SK-N-MC (cell line): ENCODE measurements at regions not wholly inside any gene's neighbourhood (a gene's known extent, or its start where the extent isn't known, plus 50 kb on each side); places are given as distances from the start of the nearest gene placed in this dataset.
"Not testable (repeated sequence)": the region's sequence is repeated elsewhere in the genome, so short reads cannot be mapped to it uniquely, and the experiment has no call there.

ENCODE experiments used
- DNase-seq: peaks from one replicate; pipeline ENCODE4 v3.0.0-alpha.2; 2011; ENCODE audit warnings: low read depth, low spot score
- H3K27ac ChIP-seq: fragments of 200-600 bp; sonication (generic); 2 replicates; pipeline ENCODE4 v1.5.1; 2016; ENCODE audit warnings: mixed run types
- H3K36me3 ChIP-seq: fragments of 200-600 bp; sonication (generic); 2 replicates; pipeline ENCODE4 v1.6.1; 2017; ENCODE audit warnings: antibody characterized with exemption, low read length, mixed read lengths; ENCODE audit not compliant: insufficient read depth
- H3K4me3 ChIP-seq: fragments of 200-600 bp; sonication (generic); 2 replicates; pipeline ENCODE4 v1.5.1; 2016
- H3K9ac ChIP-seq: fragments of 200-600 bp; sonication (generic); 2 replicates; pipeline ENCODE4 v1.8.0; 2017; ENCODE audit warnings: mixed run types, mixed read lengths; ENCODE audit not compliant: insufficient read length
- H3K9me3 ChIP-seq: fragments of 200-600 bp; sonication (generic); 2 replicates; pipeline ENCODE4 v1.6.1; 2017; ENCODE audit warnings: low read depth, mild to moderate bottlenecking, antibody characterized with exemption, low read length, moderate library complexity, mixed read lengths
- EZH2 ChIP-seq: fragments of 200-600 bp; sonication (generic); IDR thresholded peaks from one replicate; pipeline ENCODE4 v1.6.1; 2017; ENCODE audit warnings: antibody characterized with exemption
- FOXP2 ChIP-seq: optimal IDR thresholded peaks from 2 replicates; pipeline ENCODE3; 2011; ENCODE audit warnings: mild to moderate bottlenecking, moderate library complexity; ENCODE audit not compliant: insufficient read depth; ENCODE audit errors: extremely low read length, control extremely low read depth
- POLR2AphosphoS5 ChIP-seq: IDR thresholded peaks from 2 replicates; pipeline ENCODE4 v1.6.1; 2012; ENCODE audit warnings: mild to moderate bottlenecking, low read depth, low read length, borderline replicate concordance

DNA sequence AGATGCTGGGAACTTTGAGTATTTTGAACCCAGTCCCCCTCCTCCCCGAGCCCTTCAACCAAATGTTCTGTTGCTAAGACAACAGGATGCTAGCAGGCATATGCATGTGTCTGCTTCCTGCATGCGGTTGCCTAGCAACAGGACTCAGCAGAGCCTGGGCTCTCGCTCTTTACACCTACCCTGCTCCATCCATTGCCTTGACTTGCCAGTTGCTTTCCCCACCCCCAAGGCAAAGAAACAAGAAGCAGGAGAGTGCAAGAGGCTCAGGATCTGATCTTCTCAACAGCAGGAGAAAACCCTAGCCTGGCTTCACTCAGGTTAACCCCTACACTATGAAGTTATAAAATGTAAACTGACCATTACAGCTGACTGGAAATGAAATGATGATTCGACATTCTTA is 393.0 kb downstream of the IGSF11 start:
- no peak overlapping the region for H3K9ac ChIP-seq
- H3K9me3 ChIP-seq, result no peaks in the 10 kb centered on the region
- H3K27ac ChIP-seq, result no peak overlapping the region
- H3K36me3 ChIP-seq, result no peaks in the 10 kb centered on the region
- no peak for DNase-seq
- H3K4me3 ChIP-seq, result no peak overlapping the region
- TF ChIP-seq FOXP2, result no peak
- TF ChIP-seq EZH2, result no peak
- no peak for TF ChIP-seq POLR2AphosphoS5

DNA sequence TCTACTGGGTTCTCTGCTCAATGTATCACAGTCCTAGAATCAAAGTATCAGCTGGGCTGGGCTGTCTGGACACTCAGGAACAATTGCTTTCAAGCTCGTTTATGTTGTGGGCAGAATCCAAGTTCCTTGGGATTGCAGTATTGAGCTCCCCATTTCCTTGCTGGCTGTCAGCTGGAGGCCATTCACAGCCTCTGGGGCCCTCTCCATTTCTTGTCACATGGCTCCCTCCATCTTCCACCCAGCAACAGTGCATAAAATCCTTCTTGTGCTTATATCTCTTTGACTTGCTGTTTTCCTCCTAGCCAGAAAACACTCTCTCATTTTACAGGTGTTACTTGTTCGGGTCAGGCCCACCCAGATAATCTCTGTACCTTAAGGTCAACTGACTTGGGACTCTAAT is 363.5 kb downstream of the IGSF11 start:
- Histone ChIP-seq H3K4me3 (no peak overlapping the region), H3K36me3 (no peaks in the 10 kb centered on the region), H3K27ac (no peak overlapping the region), H3K9me3 (no peaks in the 10 kb centered on the region), H3K9ac (no peak overlapping the region)
- TF ChIP-seq EZH2 (no peak), FOXP2 (no peak), POLR2AphosphoS5 (no peak)
- no peak for DNase-seq

DNA sequence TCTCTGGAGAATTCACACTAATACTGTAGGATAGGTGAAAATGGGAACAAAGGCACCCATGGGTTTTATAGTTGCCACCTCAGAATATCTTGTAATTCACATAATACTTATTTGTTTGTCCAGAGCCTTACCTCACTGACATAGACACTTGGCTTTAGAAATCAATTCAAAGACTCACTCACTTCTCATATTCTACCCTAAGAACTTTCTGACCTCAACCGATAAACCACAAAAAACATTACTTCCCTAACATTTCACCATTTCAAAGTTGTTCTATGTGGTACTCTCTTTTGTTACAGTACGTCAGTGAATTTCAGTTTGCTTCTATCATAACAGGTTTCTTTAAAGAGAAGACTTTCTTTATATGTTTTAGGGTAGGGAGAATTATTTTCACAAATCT is 359.3 kb downstream of the IGSF11 start:
- H3K9me3 ChIP-seq, result no peaks in the 10 kb centered on the region
- no peak overlapping the region for H3K4me3 ChIP-seq
- no peak overlapping the region for H3K27ac ChIP-seq
- H3K9ac ChIP-seq, result no peak overlapping the region
- no peaks in the 10 kb centered on the region for H3K36me3 ChIP-seq
- DNase-seq, result no peak
- TF ChIP-seq FOXP2, result no peak
- no peak for TF ChIP-seq EZH2
- no peak for TF ChIP-seq POLR2AphosphoS5

DNA sequence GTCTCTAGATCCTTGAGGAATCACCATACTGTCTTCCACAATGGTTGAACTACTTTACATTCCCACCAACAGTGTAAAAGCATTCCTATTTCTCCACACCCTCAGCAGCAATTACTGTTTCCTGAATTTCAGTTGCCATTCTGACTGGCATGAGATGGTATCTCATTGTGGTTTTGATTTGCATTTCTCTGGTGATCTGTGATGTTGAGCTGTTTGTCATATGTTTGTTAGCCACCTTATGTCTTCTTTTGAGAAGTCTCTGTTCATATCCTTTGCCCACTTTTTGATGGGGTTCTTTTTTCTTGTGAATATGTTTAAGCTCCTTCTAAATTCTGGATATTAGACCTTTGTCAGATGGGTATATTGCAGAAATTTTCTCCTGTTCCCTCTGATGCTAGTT is 356.0 kb downstream of the IGSF11 start:
- H3K36me3 ChIP-seq, H3K9me3 ChIP-seq, H3K27ac ChIP-seq, DNase-seq, H3K4me3 ChIP-seq, H3K9ac ChIP-seq: not testable (repeated sequence)

DNA sequence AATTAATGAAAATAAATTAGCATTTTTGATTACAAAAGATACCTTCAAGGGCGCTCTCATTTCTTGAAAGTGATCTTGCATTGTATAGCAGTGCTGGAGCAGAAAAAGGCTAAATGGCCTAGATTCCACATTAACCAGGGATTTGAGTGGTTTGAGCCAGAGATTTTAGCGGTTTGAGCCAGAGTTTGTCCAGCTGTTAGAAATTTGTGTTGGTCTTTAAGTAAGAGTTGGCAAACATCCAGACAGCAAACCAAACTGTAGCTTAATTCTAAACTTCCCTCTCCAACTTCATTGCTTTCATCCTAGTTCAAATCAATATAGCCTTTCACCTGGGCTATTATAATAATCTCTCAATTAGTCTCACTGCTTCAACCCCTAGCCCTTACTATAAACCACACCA is 351.7 kb downstream of the IGSF11 start:
- Histone ChIP-seq H3K9me3 (no peaks in the 10 kb centered on the region), H3K36me3 (no peaks in the 10 kb centered on the region), H3K4me3 (no peak overlapping the region), H3K27ac (no peak overlapping the region), H3K9ac (no peak overlapping the region)
- no peak for DNase-seq
- TF ChIP-seq POLR2AphosphoS5 (no peak), EZH2 (no peak), FOXP2 (no peak)

DNA sequence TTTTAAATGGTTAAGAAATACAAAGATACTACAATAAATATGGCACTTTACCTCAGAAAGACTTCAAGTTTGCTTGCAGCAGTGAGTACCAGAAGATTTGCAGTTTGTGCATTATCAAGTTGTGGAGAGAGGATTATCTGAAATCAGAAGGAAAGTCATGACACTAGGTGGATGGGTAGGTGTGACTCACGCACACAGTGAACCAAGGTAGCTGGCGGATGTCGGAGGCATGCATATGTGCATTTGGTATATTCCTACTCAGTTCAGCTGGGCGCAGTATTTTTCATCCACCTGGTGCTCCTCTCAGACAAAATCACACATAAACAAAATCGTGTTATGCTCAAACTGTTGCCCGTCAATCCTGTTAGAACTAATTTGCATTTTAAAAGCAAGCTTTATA is 351.0 kb downstream of the IGSF11 start:
- DNase-seq, result no peak
- no peak overlapping the region for H3K27ac ChIP-seq
- H3K36me3 ChIP-seq, result no peaks in the 10 kb centered on the region
- H3K9ac ChIP-seq, result no peak overlapping the region
- H3K4me3 ChIP-seq, result no peak overlapping the region
- TF ChIP-seq FOXP2 (no peak), EZH2 (no peak), POLR2AphosphoS5 (no peak)
- H3K9me3 ChIP-seq, result no peaks in the 10 kb centered on the region

DNA sequence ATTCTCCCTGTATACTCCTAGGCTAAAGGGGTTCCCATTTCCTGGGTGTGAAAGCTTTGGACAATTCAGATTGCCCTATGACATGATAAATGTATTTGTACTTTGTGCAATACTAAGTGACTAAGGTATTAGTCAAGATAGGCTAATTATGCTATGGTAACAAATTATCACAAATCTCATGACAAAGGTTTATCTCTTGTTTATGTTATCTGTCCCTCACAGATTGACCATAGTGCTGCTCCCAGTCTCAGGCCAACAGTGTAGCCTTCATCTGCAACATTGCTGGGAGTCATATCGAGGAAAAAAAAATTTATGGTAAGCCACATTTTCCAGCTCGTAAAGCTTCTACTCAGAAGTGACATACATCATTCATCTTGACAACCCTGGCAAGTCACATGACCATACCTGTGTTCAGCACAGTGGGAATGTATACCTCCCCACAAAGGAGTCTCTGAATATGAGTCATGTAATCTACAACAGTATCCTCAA is 346.2 kb downstream of the IGSF11 start:
- H3K4me3 ChIP-seq, result no peak overlapping the region
- DNase-seq, result no peak
- no peaks in the 10 kb centered on the region for H3K36me3 ChIP-seq
- no peaks in the 10 kb centered on the region for H3K9me3 ChIP-seq
- no peak overlapping the region for H3K27ac ChIP-seq
- TF ChIP-seq EZH2 (no peak), FOXP2 (no peak), POLR2AphosphoS5 (no peak)
- no peak overlapping the region for H3K9ac ChIP-seq

DNA sequence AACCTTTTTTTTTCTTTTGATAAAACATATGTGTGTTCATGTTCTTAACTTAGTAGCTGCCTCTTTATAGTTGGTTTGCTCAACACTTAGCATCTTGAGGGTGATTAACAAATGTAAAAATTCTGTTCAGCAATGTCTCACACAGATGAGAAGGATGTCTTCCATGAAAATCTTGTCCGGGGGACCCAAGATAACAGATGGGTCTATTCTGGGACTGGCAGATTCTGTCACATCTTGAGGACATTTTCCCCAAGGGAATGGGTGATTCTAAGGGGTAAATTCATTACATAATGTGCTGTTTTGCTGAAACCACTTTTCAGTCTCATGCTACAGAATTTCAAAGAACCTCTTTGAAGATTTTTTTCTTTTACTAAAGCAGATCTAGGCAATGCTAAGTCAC is 342.2 kb downstream of the IGSF11 start:
- Histone ChIP-seq H3K9me3 (no peaks in the 10 kb centered on the region), H3K9ac (no peak overlapping the region), H3K4me3 (no peak overlapping the region), H3K36me3 (no peaks in the 10 kb centered on the region), H3K27ac (no peak overlapping the region)
- DNase-seq, result no peak
- TF ChIP-seq POLR2AphosphoS5 (no peak), EZH2 (no peak), FOXP2 (no peak)

DNA sequence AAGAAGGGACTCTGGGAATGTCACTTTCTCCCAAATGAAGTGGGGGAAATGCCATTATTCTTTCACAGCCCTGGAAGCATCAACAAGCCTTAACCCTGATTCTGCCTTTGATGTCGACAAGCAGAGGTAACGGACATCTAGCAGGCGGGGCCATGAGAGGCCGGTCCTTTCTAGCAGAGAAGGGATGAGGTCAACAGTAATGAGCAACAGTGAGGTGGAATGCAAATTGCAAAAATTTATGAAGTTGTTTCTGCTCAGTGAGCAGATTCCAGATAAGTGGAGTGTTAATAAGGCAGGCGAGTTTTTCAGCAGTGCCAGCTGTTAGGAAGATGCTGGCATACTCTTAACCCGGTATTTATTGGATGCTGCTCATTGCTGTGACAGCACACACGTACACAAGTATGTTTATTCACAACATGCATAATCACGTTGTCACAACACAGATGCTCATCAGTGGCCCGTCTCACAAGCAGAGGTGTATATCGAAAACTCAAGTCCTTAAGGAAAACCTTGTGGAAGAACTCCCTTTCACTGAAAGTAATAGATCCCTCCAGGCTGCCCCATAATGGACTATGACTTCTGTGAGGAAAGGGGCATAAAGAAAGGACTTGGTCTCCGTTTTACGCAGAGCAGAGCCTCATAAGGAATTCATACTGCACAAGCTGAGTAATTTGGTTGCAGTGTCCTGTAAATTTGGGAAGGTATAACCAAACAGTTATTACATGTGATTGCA is 329.0 kb downstream of the IGSF11 start:
- Histone ChIP-seq H3K36me3 (no peaks in the 10 kb centered on the region), H3K9ac (no peak overlapping the region), H3K27ac (no peak overlapping the region), H3K9me3 (no peaks in the 10 kb centered on the region), H3K4me3 (no peak overlapping the region)
- DNase-seq, result no peak
- TF ChIP-seq EZH2 (no peak), FOXP2 (no peak), POLR2AphosphoS5 (no peak)
